GM19324 (cell line): ENCODE measurements at regions not wholly inside any gene's neighbourhood (a gene's known extent, or its start where the extent isn't known, plus 50 kb on each side); places are given as distances from the start of the nearest gene placed in this dataset.
"Not testable (repeated sequence)": the region's sequence is repeated elsewhere in the genome, so short reads cannot be mapped to it uniquely, and the experiment has no call there.

Experiments
- ATAC-seq: cut with Tn5 transposase; IDR thresholded peaks from one replicate; pipeline ENCODE4 v1.9.1; 2021; ENCODE audit warnings: mild to moderate bottlenecking, moderate library complexity; ENCODE audit not compliant: unreplicated experiment, low FRiP score

DNA sequence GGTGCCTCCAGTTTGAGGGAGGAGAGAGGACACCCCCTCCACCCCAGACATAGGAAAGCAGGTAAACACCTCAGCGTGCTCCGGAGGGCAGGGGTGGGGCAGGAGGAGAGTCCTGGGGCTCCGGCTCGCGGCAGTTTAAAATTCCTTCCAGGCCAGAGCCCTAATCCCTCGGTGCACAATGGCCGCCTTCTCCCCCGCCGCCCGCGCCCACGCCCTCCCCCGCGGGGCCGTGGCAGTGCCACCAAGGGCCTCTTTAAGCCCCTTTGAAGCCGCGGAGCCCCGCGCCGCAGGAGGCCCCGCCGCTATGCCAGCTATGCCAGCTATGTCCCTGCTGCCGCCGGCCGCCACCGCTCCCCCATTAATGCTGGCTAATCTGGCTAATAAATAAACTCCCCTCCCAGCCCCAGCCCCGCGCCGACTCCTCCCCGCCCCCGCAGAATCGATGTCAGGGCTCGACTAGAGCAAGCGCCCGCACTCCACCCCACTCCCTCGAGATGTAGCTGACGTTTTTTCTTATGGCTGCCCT lies 125.1 kb downstream of the MRPL14 start:
- ATAC-seq = no peak

- ATAC-seq = no peak
Measured at GRCh38 chr6:44001318-44002066, 125.8 kb downstream of the MRPL14 start.

DNA sequence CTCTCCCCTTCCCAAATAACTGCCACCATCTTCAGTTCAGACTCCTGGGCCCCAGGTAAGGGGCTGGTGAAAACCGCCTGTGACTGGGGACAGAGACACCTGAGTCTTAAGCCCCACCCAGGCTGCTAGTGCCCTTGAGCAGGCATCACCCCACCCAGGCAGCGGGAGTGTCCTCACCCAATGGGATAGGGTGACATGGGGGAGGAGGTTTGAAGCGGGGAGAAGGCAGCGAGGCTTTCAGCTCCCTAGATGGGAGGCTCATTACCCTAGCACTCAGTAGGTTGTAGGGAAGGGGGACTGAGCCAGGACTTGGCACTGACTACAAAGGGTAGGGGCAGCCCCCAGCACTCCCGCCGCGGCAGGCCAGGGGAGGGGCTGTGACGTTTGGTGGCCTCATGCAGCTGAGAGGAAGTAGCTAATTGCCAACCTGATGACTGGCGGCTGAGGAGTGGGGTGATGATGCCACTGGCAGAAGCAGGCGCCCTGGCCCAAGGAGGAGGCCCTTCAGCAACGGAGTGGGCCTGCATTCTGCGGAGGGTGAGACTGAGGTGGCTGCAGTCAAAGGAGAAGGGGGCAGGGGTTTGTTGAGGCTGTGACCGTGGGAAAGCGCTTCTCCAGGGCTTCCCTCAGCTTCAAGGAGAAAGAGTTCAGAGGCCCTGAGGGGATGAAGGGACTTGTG lies 126.9 kb downstream of the MRPL14 start:
- no peak for ATAC-seq

DNA sequence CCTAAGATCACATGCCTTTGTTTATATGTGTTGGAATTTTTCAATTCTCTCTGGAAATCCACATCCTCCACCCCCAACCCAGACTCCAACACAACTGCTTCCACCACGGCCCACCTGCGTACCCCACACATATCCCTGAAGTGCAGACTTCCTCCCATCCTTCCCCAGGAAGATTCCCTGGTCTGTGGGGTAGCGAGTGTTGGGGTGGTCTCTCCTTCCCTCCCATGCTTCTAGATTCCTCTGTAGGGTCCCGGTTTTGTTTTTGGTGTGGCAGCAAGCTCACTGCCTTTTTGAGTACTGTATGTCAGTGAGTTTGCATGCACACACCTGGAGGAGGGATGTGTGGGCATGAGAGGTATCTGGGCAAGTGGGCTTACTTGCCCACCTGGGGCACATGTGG lies 127.6 kb downstream of the MRPL14 start:
- ATAC-seq = no peak

DNA sequence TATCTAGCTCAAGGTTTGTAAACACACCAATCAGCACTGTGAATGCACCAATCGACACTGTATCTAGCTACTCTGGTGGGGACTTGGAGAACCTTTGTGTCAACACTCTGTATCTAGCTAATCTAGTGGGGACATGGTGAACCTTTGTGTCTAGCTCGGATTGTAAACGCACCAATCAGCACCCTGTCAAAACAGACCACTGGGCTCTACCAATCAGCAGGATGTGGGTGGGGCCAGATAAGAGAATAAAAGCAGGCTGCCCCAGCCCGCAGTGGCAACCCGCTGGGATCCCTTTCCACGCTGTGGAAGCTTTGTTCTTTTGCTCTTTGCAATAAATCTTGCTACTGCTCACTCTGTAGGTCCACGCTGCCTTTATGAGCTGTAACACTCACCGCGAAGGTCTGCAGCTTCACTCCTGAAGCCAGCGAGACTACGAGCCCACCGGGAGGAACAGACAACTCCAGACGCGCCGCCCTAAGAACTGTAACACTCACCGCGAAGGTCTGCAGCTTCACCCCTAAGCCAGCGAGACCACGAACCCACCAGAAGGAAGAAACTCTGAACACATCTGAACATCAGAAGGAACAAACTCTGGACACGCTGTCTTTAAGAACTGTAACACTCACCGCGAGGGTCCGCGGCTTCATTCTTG lies 128.5 kb downstream of the MRPL14 start:
- not testable (repeated sequence) for ATAC-seq

DNA sequence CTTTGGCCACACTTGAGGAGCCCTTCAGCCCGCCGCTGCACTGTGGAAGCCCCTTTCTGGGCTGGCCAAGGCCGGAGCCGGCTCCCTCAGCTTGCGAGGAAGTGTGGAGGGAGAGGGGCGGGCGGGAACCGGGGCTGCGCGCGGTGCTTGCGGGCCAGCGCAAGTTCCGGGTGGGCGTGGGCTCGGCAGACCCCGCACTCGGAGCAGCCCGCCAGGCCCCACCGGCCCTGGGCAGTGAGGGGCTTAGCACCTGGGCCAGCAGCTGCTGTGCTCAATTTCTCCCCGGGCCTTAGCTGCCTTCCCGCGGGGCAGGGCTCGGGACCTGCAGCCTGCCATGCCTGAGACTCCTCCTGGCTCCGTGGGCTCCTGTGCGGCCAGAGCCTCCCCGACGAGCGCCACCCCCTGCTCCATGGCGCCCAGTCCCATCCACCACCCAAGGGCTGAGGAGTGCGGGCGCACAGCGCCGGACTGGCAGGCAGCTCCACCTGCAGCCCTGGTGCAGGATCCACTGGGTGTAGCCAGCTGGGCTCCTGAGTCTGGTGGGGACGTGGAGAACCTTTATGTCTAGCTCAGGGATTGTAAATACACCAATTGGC lies 129.2 kb downstream of the MRPL14 start:
- ATAC-seq = not testable (repeated sequence)

GRCh38 chr6:43997345-43997677 lies 129.9 kb downstream of the MRPL14 start:
- ATAC-seq = no peak

- no peak for ATAC-seq
Measured at GRCh38 chr6:43996618-43997344, 130.5 kb downstream of the MRPL14 start.

DNA sequence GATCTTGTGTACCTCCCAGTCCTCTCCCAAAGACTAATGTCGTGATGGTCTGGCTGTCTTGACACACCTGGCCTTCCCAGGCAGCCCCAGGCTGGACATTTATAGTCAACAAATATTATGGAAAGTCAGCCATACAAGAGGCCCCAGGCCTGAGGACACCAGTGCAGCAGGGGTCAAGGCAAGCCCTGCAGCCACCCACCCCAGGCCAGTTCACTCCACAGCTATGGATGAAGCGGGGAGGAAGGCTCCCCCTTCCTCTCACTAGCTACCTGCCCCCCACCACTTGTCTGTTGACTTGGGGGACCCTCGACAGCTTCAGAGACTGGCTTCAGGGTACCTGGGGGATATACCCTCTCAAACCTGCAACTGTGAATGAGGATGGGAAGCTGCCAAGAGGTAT lies 132.1 kb downstream of the MRPL14 start:
- no peak for ATAC-seq

DNA sequence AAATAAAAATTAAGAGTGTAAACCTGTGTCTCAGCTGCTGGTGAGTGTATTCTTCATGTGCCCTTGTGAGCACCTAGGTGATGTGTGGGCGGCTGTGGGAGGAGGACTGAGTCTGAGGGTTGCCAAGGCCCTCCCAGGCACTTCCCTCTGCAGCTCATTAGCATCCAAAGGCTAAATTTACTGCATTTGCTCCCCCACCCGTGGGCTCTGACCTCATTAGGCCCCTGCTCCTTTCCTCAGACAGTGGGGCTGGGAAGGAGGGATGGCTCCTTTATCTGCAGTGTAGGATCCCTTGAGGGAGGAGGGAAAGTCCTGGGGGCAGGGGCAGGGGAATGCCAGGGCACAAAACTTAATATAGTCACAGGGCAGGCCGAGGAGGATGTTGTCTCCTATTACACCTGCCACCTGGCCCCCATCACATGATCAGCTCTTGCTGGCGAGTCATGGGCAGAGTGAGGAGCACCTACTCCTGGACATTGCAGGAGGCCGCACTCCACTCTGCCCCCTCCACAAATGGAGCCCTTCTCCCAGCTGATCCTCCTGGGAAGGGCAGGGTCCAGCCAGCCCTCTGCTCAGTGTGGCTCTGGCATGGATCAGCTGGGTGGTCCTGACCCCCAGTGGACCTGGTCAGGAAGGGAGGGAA lies 133.2 kb downstream of the MRPL14 start:
- ATAC-seq = no peak

- ATAC-seq = no peak
Measured at GRCh38 chr6:43992783-43993644, 134.2 kb downstream of the MRPL14 start.

GRCh38 chr6:43992126-43992663 lies 135.1 kb downstream of the MRPL14 start:
- ATAC-seq = no peak

DNA sequence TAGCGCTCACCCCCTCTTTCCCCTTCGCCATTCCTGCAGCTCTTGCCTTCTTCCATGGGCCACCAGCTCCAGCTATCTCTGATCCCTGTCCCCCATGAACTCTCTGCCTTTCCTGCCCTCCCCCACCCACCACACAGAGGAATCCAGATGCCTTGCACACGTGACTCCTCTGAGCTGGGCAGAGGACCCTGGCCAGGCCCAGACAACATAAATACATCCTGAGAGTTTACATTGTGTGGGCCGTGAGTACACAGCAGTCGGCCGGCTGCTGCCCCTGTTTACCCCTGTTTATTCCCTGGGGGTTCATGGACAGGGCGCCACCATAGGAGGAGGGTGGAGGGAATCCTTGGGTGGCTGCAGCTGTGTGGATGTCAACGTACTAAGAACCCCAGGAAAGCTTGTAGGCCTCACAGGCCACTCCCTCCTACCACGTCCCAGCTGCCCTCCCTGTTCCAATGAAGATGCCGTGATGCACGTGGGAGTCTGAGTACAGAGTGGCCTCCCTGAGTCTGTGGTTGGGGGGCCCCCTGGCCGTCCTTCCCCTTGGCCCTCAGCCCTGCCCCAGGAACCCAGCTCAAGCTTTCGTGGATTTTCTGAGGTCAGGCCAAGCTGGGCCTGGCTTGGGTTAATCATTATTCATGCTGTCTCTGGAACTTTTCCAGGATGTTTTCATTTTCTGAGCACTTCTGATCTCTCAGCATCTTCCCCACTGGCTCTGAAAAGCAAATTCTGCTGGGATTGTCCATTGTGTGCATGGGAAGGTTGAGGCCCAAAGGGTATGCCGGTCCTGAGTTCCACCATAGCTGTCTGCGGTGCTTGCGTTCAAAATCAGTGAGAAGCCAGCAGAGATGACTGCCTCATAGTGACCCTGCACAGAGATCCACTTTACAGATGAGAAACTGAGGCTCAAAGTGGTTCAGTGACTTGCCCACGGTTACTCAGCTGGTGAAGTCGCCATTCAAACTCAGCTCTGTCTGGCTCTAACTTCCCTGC lies 136.3 kb downstream of the MRPL14 start:
- ATAC-seq = no peak

DNA sequence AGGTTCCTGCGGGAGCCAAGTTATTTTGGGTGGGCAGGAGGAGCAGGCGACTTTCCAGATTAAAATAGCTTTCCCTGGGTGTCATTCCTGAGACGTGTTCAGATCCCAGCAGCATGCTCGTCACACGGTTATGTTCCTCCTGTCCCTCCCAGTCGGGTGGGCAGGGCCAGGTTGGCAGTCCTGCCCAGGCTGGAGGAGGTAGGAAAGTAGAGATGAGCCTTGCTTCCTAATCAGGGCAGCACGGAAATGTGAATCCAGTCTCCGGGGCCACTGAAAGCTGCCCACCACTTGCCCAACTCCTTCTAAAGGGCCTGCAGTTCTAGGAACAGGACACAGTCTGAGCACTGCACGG lies 137.0 kb downstream of the MRPL14 start:
- ATAC-seq = no peak

DNA sequence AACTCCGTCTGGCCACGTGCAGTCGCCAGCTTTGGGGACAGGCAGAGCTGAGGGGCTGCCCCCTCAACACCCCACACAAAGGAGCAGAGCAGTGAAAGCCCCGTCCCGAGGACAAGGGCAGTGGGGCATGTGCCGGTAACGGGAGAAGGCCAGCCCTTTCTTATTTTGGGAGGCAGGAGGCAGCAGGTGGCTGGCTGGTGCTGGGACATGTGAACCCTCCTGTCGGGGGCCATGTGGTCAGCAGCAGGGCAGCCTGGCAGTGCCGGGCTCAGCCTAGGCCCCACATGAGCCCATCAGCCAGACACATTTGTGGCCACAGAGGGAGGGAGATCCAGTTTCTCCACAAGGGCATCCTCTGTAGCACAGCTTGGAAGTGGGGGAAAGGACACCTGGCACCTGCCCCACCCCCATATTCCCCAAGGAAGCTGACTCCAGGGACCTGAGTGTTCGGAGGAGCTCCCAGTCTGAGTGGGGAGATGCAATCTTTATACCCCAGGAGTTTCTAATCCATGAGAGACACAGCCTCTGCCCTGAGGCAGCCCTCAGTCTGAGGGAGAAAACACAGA lies 137.6 kb downstream of the MRPL14 start:
- no peak for ATAC-seq

DNA sequence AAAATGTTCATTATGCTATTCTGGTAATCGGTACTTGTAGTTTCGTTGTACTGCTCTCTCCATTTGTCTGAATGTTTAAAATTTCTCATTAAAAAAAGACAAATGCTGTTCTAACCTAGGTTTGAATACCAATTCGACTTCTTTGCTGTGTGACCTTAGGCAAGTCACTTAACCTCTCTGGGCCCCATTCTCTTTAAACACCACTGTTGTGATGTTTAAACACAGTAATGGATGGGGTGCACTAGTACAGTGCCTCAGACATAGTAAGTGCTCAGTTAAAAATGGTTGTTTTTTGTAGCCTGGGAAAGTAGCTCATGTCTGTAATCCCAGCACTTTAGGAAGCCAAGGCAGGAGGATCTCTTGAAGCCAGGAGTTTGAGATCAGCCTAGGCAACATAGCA lies 138.5 kb downstream of the MRPL14 start:
- no peak for ATAC-seq

DNA sequence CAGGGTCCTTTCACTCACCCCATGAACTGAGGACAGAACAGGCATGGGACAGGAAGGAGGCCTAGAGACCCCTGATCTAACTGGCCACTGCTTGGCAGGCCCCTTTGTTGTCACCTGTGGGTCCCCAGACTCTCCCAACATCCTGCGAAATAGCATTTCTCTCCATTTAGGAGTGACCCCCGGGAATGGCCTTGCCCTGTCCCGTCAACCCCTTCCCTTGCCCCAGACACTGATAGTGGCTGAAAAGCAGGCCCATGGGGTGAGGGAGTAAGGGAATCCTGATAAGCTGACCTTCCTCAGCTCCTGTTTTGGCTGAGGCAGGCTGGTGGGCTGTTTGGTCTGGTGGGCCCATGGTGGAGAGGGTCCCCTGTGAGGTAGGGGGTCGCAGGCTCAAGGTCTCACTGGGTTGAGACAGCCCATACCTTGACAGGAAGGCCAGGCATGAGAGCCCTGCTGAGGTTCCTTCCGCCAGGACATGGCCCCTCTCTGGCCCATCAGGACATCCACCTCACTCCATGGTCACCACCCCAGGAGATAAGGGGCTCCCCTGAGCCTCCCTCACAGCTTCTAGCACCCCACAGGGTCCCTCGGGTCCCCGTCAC lies 139.3 kb downstream of the MRPL14 start:
- no peak for ATAC-seq
